ENCODE measurements at regions not wholly inside any gene's neighbourhood (a gene's known extent, or its start where the extent isn't known, plus 50 kb on each side); places are given as distances from the start of the nearest gene placed in this dataset.

- no peak for TF ChIP-seq PRDM4 (tag by site-specific recombination; IDR thresholded peaks at IDR 0.05)
- no peak for TF ChIP-seq CTCF (tag by site-specific recombination; IDR thresholded peaks at IDR 0.05)
- TF ChIP-seq ZNF621 (tag by site-specific recombination; IDR thresholded peaks at IDR 0.05), result no peak
- TF ChIP-seq ZNF580 (tag by site-specific recombination; IDR thresholded peaks at IDR 0.05), result no peak
- no peak for TF ChIP-seq ZNF677 (tag by site-specific recombination; IDR thresholded peaks at IDR 0.05)
- TF ChIP-seq ZSCAN4 (tag by site-specific recombination; IDR thresholded peaks at IDR 0.05), result no peak
- TF ChIP-seq ZNF10 (tag by site-specific recombination; IDR thresholded peaks at IDR 0.05), result no peak
- TF ChIP-seq ZNF660 (tag by site-specific recombination; IDR thresholded peaks at IDR 0.05), result no peak
- no peak for TF ChIP-seq YY1 (tag by site-specific recombination; IDR thresholded peaks at IDR 0.05)
- no peak for TF ChIP-seq ZNF174 (tag by site-specific recombination; IDR thresholded peaks at IDR 0.05)
- TF ChIP-seq ZNF23 (tag by site-specific recombination; IDR thresholded peaks at IDR 0.05; ENCODE audit: borderline replicate concordance), result no peak
- no peak for TF ChIP-seq ZNF654 (tag by site-specific recombination; IDR thresholded peaks at IDR 0.05; ENCODE audit: low read depth)
Observed at GRCh38 chr13:56019606-56020005, 1121.1 kb upstream of the PRR20A start.
